ENCODE measurements at regions not wholly inside any gene's neighbourhood (a gene's known extent, or its start where the extent isn't known, plus 50 kb on each side); places are given as distances from the start of the nearest gene placed in this dataset.
"Not testable (repeated sequence)": the region's sequence is repeated elsewhere in the genome, so short reads cannot be mapped to it uniquely, and the experiment has no call there.

GRCh38 chr14:37650356-37651037 lies 55.1 kb downstream of the TTC6 start:
- DNase-seq = no peak

- no peak for DNase-seq
These were observed 56.6 kb downstream of the TTC6 start for GRCh38 chr14:37652042-37652441.

- DNase-seq = no peak
These were observed 60.0 kb downstream of the TTC6 start for GRCh38 chr14:37655418-37655817.

- no peak for DNase-seq
These were observed 62.7 kb downstream of the TTC6 start for GRCh38 chr14:37658156-37658555.

GRCh38 chr14:37663498-37663897 lies 68.1 kb downstream of the TTC6 start:
- no peak for DNase-seq

- DNase-seq = no peak
These were observed 70.0 kb downstream of the TTC6 start for GRCh38 chr14:37665479-37665878.

- DNase-seq = no peak
These were observed 70.5 kb downstream of the TTC6 start for GRCh38 chr14:37665951-37666350.

- DNase-seq = no peak
These were observed 73.2 kb downstream of the TTC6 start for GRCh38 chr14:37668646-37669045.

GRCh38 chr14:37669242-37669641 lies 73.8 kb downstream of the TTC6 start:
- DNase-seq = no peak

- no peak for DNase-seq
These were observed 78.0 kb downstream of the TTC6 start for GRCh38 chr14:37673439-37673838.

- DNase-seq = no peak
These were observed 83.5 kb downstream of the TTC6 start for GRCh38 chr14:37678916-37679315.

- DNase-seq = no peak
These were observed 86.1 kb downstream of the TTC6 start for GRCh38 chr14:37681486-37681885.

- DNase-seq = not testable (repeated sequence)
These were observed 97.3 kb downstream of the TTC6 start for GRCh38 chr14:37692680-37693079.

GRCh38 chr14:37693420-37693819 lies 98.0 kb downstream of the TTC6 start:
- DNase-seq = not testable (repeated sequence)

GRCh38 chr14:37695866-37696265 lies 100.4 kb downstream of the TTC6 start:
- no peak for DNase-seq

- no peak for DNase-seq
These were observed 102.2 kb downstream of the TTC6 start for GRCh38 chr14:37697489-37698121.

- DNase-seq = no peak
These were observed 103.7 kb downstream of the TTC6 start for GRCh38 chr14:37698840-37699777.

GRCh38 chr14:37707716-37708115 lies 112.3 kb downstream of the TTC6 start:
- DNase-seq = no peak

- DNase-seq = no peak
These were observed 113.1 kb downstream of the TTC6 start for GRCh38 chr14:37708481-37708880.

- no peak for DNase-seq
These were observed 114.2 kb downstream of the TTC6 start for GRCh38 chr14:37709419-37710195.

- DNase-seq = no peak
These were observed 116.0 kb downstream of the TTC6 start for GRCh38 chr14:37711356-37711830.

- no peak for DNase-seq
These were observed 116.5 kb downstream of the TTC6 start for GRCh38 chr14:37711831-37712475.
